Activated CD4-positive, alpha-beta memory T cell treated with anti-CD3 and anti-CD28 coated beads for 36 hours (primary cell): ENCODE measurements at regions not wholly inside any gene's neighbourhood (a gene's known extent, or its start where the extent isn't known, plus 50 kb on each side); places are given as distances from the start of the nearest gene placed in this dataset.

Experiments
- CTCF ChIA-PET: fragments of 350-600 bp; sonication (Branson Sonifier 250); formaldehyde crosslinking; loops from one replicate; lab custom pipeline; 2021; ENCODE audit warnings: antibody characterized with exemption, inconsistent platforms; lab: Charles Lee
- POLR2A ChIA-PET: fragments of 350-600 bp; sonication (Branson Sonifier 250); formaldehyde crosslinking; loops from one replicate; lab custom pipeline; 2021; ENCODE audit warnings: antibody characterized with exemption; lab: Charles Lee
- DNase-seq: peaks from one replicate; pipeline ENCODE4 v3.0.0-alpha.2; 2020
- H3K27ac Mint-ChIP-seq: one replicate; pipeline ENCODE4 v1.8.0; 2021; ENCODE audit warnings: mixed read lengths
- H3K27me3 Mint-ChIP-seq: one replicate; pipeline ENCODE4 v1.8.0; 2021; ENCODE audit warnings: mixed read lengths
- H3K36me3 Mint-ChIP-seq: one replicate; pipeline ENCODE4 v1.8.0; 2021; ENCODE audit warnings: mixed read lengths
- H3K4me1 Mint-ChIP-seq: one replicate; pipeline ENCODE4 v1.8.0; 2021; ENCODE audit warnings: low read depth, mixed read lengths
- H3K4me3 Mint-ChIP-seq: one replicate; pipeline ENCODE4 v1.8.0; 2021; ENCODE audit warnings: mild to moderate bottlenecking, mixed read lengths
- H3K9me3 Mint-ChIP-seq: one replicate; pipeline ENCODE4 v1.8.0; 2021; ENCODE audit warnings: mixed read lengths
- intact Hi-C: fragments of 100-400 bp; cut with micrococcal nuclease; formaldehyde crosslinking; loops from one replicate; pipeline ENCODE4 v1.15.1; 2023

DNA sequence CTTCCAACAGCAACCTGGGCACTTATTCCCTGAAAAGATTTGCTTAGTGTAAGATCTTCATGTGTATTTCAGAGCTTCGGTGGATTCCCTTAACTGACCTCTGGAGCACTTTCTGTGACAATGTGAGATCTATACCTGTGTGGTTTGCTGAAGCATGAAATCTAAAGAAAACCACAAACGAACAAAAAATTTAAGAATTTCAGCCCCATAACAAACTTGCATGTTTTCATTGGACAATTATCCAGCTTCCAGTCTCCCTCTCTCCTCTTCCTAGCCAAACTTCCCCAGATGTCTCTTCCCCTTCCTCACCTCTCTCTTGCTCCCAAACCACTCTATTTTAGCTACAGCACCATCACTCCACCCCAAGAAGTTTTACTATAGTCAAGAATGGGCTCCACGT lies 279.9 kb upstream of the SORCS1 start:
- no peak overlapping the region for H3K4me3 Mint-ChIP-seq
- H3K9me3 Mint-ChIP-seq: peaks cover 20% of the 10 kb centered on the region
- H3K27ac Mint-ChIP-seq: no peak overlapping the region
- H3K27me3 Mint-ChIP-seq: no peaks in the 10 kb centered on the region
- intact Hi-C loops: no loop called here
- no peak for DNase-seq
- no peaks in the 10 kb centered on the region for H3K36me3 Mint-ChIP-seq
- H3K4me1 Mint-ChIP-seq: no peaks in the 10 kb centered on the region
- POLR2A ChIA-PET: no interaction called here
- CTCF ChIA-PET: no interaction called here

DNA sequence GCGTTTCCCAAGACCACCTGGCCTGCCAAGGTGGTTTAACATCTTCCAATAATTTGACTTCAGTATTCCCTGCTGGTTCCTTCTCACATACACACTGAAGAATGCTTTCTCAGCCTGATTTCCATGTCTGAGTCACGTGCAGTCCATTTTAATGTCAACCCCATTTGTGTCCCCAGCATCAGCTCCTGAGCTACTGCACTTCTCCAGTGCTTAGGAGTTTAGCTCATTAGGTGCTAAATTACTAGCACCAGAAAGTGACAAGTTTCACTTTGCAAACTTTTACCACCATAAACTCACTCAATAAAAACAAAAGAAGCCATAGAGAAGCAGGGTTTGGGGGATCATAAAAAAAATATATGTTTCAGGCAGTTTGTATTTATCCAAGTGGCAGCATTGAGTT lies 279.3 kb upstream of the SORCS1 start:
- Mint-ChIP-seq H3K4me3 (no peak overlapping the region), H3K4me1 (no peaks in the 10 kb centered on the region), H3K27me3 (no peaks in the 10 kb centered on the region), H3K36me3 (no peaks in the 10 kb centered on the region), H3K27ac (no peak overlapping the region), H3K9me3 (peaks cover 20% of the 10 kb centered on the region)
- no peak for DNase-seq
- CTCF ChIA-PET: no interaction called here
- POLR2A ChIA-PET: no interaction called here
- intact Hi-C loops: no loop called here

DNA sequence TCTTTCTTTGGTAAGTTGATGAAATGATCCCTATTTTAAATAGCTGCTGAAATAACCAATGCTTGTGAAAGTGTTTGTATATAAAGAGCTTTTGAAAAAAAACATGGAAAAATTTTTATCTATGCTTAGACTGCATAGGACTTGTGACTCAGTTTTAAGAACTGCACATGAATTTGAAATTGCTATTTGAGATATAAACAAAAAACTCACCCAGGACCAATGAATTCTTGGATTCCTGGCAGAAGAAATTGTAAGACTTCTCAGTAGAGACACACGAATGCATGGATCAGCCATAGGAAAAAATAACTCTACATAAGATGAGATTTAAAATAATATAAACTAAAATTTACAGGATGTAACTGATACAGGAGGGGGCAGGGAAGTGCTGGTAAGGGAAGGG lies 278.8 kb upstream of the SORCS1 start:
- intact Hi-C loops: no loop called here
- Mint-ChIP-seq H3K4me3 (no peak overlapping the region), H3K36me3 (no peaks in the 10 kb centered on the region), H3K4me1 (no peaks in the 10 kb centered on the region), H3K27me3 (no peaks in the 10 kb centered on the region), H3K27ac (no peak overlapping the region), H3K9me3 (peaks cover 20% of the 10 kb centered on the region)
- ChIA-PET POLR2A (no interaction called here), CTCF (no interaction called here)
- DNase-seq: no peak

DNA sequence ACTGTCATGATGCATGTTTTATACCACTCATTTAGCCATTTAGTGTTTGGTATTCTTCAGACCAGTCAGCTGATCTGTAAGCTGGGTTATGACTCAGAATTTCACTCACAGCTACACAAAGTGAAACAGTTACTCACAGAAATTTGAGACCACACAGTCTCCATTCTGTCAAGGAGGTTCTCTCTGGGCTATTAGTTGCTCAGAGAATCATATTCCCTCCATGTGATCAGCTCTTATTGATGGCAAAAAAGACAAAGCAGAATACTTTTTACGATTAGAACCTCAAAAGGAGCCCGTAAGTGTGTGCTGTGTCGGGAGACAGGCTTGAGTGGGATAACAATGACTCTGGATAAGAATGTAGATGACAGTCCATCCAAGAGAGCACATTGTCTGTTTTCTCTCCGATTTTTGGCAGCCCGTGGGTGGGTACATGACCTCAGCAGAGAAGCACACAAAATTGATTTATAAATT lies 277.6 kb upstream of the SORCS1 start:
- H3K4me3 Mint-ChIP-seq: no peak overlapping the region
- CTCF ChIA-PET: no interaction called here
- POLR2A ChIA-PET: no interaction called here

DNA sequence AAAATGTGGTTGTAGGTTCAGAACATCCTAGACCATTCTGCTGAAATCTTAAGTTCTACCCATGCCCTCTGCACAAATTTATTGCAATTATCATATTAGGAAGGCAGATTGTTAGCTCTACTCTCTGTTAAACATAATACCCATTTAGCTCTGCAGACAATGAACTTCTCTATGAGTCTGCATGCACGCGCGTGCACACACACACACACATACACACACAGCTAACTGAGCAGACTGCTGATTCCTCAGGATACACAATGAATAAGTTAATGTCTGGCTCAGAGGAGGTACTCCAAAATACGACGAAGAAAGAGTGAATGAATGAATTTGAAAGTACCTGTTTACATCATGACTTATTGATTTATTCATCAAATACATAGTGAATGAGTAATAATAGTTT lies 276.2 kb upstream of the SORCS1 start:
- ChIA-PET CTCF (no interaction called here), POLR2A (no interaction called here)
- no peak overlapping the region for H3K27ac Mint-ChIP-seq
- H3K4me3 Mint-ChIP-seq: no peak overlapping the region
- H3K36me3 Mint-ChIP-seq: no peaks in the 10 kb centered on the region
- no peak for DNase-seq
- H3K4me1 Mint-ChIP-seq: no peaks in the 10 kb centered on the region
- peaks cover 22% of the 10 kb centered on the region for H3K9me3 Mint-ChIP-seq
- intact Hi-C loops: no loop called here
- H3K27me3 Mint-ChIP-seq: no peaks in the 10 kb centered on the region

More for the DNA sequence above, 277.6 kb upstream of the SORCS1 start:
- H3K27me3 Mint-ChIP-seq: no peaks in the 10 kb centered on the region
- H3K9me3 Mint-ChIP-seq: peaks cover 20% of the 10 kb centered on the region
- intact Hi-C loops: no loop called here
- no peak overlapping the region for H3K27ac Mint-ChIP-seq
- no peaks in the 10 kb centered on the region for H3K4me1 Mint-ChIP-seq
- no peak for DNase-seq
- no peaks in the 10 kb centered on the region for H3K36me3 Mint-ChIP-seq

DNA sequence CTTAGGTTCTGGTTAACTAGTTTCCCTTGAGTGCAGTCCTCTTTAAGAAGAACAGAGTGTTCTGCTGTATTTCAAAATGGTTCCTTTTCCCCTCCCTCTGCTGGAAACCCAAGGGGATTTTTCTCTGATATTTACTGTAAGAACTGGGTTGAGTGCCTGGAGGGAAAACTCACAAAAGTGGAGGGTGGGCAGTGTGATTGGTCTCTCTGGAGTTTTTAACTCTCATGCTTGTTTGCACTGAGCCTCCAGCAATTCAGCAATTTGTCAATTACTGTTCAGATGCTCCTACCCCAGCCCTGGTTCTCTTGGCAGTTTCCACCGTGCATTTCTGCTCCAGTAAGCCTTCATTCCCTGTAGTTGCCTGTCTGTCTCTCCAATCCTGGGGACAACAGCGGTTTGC lies 273.4 kb upstream of the SORCS1 start:
- Mint-ChIP-seq H3K27ac (no peak overlapping the region), H3K27me3 (no peaks in the 10 kb centered on the region), H3K4me1 (no peaks in the 10 kb centered on the region), H3K36me3 (no peaks in the 10 kb centered on the region), H3K9me3 (peaks cover 14% of the 10 kb centered on the region), H3K4me3 (no peak overlapping the region)
- intact Hi-C loops: no loop called here
- POLR2A ChIA-PET: no interaction called here
- DNase-seq: no peak
- CTCF ChIA-PET: no interaction called here

DNA sequence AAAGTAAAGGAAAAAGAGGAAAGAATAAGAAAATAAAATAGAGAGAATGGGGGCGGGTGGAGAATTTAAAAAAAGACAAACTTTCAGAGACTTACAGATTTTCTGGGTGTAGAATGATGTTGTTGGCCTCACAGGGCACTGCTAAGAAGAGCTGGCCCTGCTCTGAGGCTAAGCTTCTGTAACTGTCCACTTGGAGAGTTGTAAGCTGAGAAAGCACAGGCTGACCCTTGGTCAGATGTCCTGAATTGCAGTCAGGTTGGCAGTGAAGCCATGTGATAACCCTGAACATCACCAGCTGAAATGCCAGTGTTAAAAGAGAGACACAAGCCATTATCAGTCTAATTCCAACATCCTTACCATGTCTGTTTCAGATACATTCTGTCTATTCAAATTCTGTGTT lies 272.1 kb upstream of the SORCS1 start:
- H3K9me3 Mint-ChIP-seq: peaks cover 14% of the 10 kb centered on the region
- H3K36me3 Mint-ChIP-seq: no peaks in the 10 kb centered on the region
- ChIA-PET CTCF (no interaction called here), POLR2A (no interaction called here)
- intact Hi-C loops: no loop called here
- no peak overlapping the region for H3K4me3 Mint-ChIP-seq
- H3K27ac Mint-ChIP-seq: no peak overlapping the region
- no peaks in the 10 kb centered on the region for H3K4me1 Mint-ChIP-seq
- DNase-seq: no peak
- H3K27me3 Mint-ChIP-seq: no peaks in the 10 kb centered on the region

DNA sequence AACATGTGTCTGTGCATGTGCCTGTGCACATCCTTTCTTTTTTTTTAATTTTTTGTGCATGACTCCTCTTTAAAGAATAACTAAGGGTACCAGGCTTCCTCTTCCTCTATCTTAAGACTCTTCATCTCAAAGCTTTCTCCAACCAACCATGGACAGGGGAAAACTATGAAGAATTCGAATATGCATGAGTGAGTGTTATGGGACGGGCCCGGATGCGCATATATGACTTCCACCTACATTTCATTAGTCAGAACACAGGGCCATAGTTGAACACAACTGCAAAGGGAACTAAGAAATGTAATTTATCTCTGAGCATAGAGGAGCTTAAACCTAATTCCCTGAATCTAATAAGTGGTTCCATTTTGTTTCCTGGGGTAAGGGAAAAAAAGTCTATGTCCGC lies 270.3 kb upstream of the SORCS1 start:
- ChIA-PET CTCF (no interaction called here), POLR2A (no interaction called here)
- Mint-ChIP-seq H3K9me3 (peaks cover 8% of the 10 kb centered on the region), H3K4me1 (no peaks in the 10 kb centered on the region), H3K4me3 (no peak overlapping the region), H3K27me3 (no peaks in the 10 kb centered on the region), H3K36me3 (no peaks in the 10 kb centered on the region), H3K27ac (no peak overlapping the region)
- no peak for DNase-seq
- intact Hi-C loops: no loop called here

DNA sequence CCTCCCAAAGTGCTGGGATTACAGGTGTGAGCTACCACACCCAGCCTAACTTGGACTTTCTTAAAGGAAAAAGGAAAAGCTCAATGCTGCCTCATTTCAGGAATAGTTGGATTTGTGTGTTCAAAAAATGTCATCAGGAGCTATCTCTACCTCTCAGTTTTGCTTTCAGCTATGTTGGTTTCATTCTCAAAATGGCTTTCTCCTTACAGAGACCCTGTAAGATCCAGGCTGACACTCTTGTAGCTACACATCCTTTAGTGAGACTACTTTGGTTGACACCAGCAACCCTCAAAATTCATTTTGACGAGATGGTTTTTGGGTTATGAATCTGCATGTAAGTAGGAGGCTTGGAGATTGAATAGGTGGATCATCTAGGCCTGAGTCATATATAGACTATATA lies 269.7 kb upstream of the SORCS1 start:
- POLR2A ChIA-PET: no interaction called here
- peaks cover 8% of the 10 kb centered on the region for H3K9me3 Mint-ChIP-seq
- no peak for DNase-seq
- CTCF ChIA-PET: no interaction called here
- H3K27ac Mint-ChIP-seq: no peak overlapping the region
- H3K36me3 Mint-ChIP-seq: no peaks in the 10 kb centered on the region
- no peaks in the 10 kb centered on the region for H3K4me1 Mint-ChIP-seq
- no peak overlapping the region for H3K4me3 Mint-ChIP-seq
- H3K27me3 Mint-ChIP-seq: no peaks in the 10 kb centered on the region
- intact Hi-C loops: no loop called here

DNA sequence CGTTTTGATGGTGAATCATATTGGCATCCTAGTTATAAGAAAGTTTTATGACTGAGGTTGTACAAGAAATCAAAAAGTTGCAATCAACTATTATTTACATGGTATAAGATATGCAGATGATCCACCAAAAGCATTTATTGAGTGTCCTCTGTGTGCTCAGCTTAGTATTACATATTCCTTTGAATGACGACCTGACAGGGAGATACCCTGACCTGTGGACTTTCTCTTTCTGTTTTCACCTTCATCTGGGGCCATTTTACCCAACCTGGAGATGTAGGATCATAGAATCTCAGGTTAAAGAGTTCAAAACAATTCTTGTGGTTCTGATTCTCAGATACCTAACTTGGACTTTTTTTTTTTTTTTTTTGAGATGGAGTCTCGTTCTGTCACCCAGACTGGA lies 269.1 kb upstream of the SORCS1 start:
- CTCF ChIA-PET: no interaction called here
- H3K36me3 Mint-ChIP-seq: no peaks in the 10 kb centered on the region
- H3K4me3 Mint-ChIP-seq: no peak overlapping the region
- no peaks in the 10 kb centered on the region for H3K4me1 Mint-ChIP-seq
- no peak for DNase-seq
- intact Hi-C loops: no loop called here
- H3K9me3 Mint-ChIP-seq: peaks cover 12% of the 10 kb centered on the region
- H3K27ac Mint-ChIP-seq: no peak overlapping the region
- POLR2A ChIA-PET: no interaction called here
- H3K27me3 Mint-ChIP-seq: no peaks in the 10 kb centered on the region

DNA sequence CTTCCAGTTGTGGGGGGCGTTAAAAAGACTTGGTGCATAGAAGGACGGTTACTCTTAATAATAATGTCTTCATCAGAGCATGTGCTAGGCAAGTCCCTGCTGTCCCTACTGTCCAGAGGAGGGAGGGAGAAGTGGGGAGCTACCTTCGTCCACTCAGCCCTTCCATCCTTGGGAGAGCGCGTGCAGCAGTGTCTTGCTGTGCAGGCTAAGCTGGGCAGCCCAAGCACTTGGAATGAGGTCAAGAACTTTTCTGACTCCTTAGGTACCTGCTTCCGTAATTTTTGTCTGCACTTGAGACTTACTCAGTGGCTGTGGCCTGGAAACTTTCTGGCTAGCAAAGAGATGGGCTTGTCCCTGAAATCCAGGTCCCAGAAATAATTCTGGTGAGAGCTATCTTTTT lies 265.9 kb upstream of the SORCS1 start:
- H3K4me3 Mint-ChIP-seq: no peak overlapping the region
- H3K27ac Mint-ChIP-seq: no peak overlapping the region
- no peaks in the 10 kb centered on the region for H3K27me3 Mint-ChIP-seq
- no peaks in the 10 kb centered on the region for H3K36me3 Mint-ChIP-seq
- H3K9me3 Mint-ChIP-seq: peaks cover 23% of the 10 kb centered on the region
- ChIA-PET POLR2A (no interaction called here), CTCF (no interaction called here)
- H3K4me1 Mint-ChIP-seq: no peaks in the 10 kb centered on the region
- intact Hi-C loops: no loop called here
- DNase-seq: no peak

DNA sequence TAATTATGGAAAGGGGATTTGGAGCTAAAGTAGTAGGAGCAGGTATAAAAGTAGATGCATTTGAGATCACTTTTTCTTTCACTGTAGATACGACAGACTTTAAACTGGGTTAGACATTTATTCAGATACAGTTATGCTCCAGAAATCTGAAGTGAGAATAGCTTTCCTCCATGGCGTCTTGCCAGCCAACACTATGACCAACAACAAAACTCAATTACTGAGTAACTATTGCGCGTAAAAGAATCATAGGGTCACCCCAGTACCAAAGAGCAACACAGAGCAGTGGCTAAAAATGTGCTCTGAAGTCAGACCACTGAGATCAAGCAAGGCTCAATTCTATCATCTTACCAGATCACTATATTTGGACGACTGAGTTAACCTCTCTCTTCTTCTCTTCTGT lies 262.5 kb upstream of the SORCS1 start:
- H3K27me3 Mint-ChIP-seq: no peaks in the 10 kb centered on the region
- POLR2A ChIA-PET: no interaction called here

DNA sequence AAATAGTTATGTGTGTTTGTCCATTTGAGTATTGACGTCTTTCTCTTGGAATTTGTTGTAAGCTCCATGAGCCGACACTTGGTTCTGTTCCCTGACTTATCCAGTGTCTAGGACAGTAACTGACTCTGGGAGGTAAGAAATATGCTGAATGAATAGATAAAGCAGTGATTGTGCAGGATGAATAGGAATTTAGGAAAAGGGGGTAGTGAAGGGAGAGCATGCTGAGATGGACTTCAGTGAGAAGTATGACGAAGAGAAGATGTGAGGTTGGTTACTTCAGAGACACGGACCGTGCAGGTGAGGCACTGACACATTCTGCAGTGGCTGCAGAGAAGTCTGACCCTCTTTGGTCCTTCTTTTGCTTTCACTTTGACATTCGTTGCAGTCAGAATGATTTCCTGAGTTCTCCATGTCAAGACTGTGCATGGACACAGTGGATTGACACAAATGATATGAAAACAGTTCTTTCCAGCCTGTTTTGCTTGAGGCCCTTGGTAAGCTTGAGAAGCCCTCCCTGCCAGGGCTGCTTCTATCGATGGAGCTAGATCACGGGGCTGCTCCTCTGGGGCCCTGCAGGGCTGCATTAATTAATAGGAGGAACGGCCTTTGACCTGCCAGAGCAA lies 261.5 kb upstream of the SORCS1 start:
- H3K27ac Mint-ChIP-seq: no peak overlapping the region
- H3K36me3 Mint-ChIP-seq: no peaks in the 10 kb centered on the region
- POLR2A ChIA-PET: no interaction called here
- CTCF ChIA-PET: no interaction called here
- no peak for DNase-seq
- H3K9me3 Mint-ChIP-seq: peaks cover 22% of the 10 kb centered on the region
- H3K4me1 Mint-ChIP-seq: no peaks in the 10 kb centered on the region
- H3K27me3 Mint-ChIP-seq: no peaks in the 10 kb centered on the region
- intact Hi-C loops: no loop called here
- no peak overlapping the region for H3K4me3 Mint-ChIP-seq

More for the DNA sequence above, 262.5 kb upstream of the SORCS1 start:
- intact Hi-C loops: no loop called here
- peaks cover 22% of the 10 kb centered on the region for H3K9me3 Mint-ChIP-seq
- no peak overlapping the region for H3K4me3 Mint-ChIP-seq
- H3K36me3 Mint-ChIP-seq: no peaks in the 10 kb centered on the region
- H3K27ac Mint-ChIP-seq: no peak overlapping the region
- CTCF ChIA-PET: no interaction called here
- H3K4me1 Mint-ChIP-seq: no peaks in the 10 kb centered on the region
- DNase-seq: no peak
